CD14-positive monocyte (primary cell): ENCODE measurements at regions not wholly inside any gene's neighbourhood (a gene's known extent, or its start where the extent isn't known, plus 50 kb on each side); places are given as distances from the start of the nearest gene placed in this dataset.

Experiments
- DNase-seq, 3 donors: peaks; one replicate each; pipeline ENCODE4 v3.0.0-alpha.2; 2011 to 2022
- H2AFZ ChIP-seq: 2 replicates; pipeline ENCODE4 v1.6.0; 2012; ENCODE audit warnings: mild to moderate bottlenecking, low read depth, low read length, inconsistent platforms; ENCODE audit not compliant: insufficient read depth, poor library complexity, severe bottlenecking
- H3K27ac ChIP-seq, 2 donors: 1 replicate in 1 of 2; 2 replicates in 1 of 2; pipeline ENCODE4 v1.5.1; 2012 to 2013; ENCODE audit warnings: low read length in 2 of 2, control low read depth in 1 of 2, inconsistent platforms in 1 of 2, low read depth in 1 of 2, mild to moderate bottlenecking in 1 of 2
- H3K27me3 ChIP-seq, 2 donors: one replicate each; pipeline versions ENCODE4 v1.6.0 to v1.6.1; 2011 to 2013; ENCODE audit warnings: low read length in 2 of 2; ENCODE audit not compliant: control insufficient read depth in 2 of 2, insufficient read depth in 2 of 2
- H3K36me3 ChIP-seq, 2 donors: replicated peaks in 1 of 2; 1 replicate in 1 of 2; 2 replicates in 1 of 2; pipeline versions ENCODE4 v1.5.1 to v1.6.1; 2012 to 2013; ENCODE audit warnings: low read length in 2 of 2, control low read depth in 1 of 2, inconsistent platforms in 1 of 2, mild to moderate bottlenecking in 1 of 2; ENCODE audit not compliant: insufficient read depth in 2 of 2, control insufficient read depth in 1 of 2
- H3K4me1 ChIP-seq, 2 donors: 1 replicate in 1 of 2; 2 replicates in 1 of 2; pipeline versions ENCODE4 v1.5.1 to v1.6.1; 2012 to 2013; ENCODE audit warnings: low read length in 2 of 2, control low read depth in 1 of 2, inconsistent platforms in 1 of 2, mild to moderate bottlenecking in 1 of 2, moderate library complexity in 1 of 2; ENCODE audit not compliant: insufficient read depth in 2 of 2, control insufficient read depth in 1 of 2
- H3K4me2 ChIP-seq: replicated peaks from 2 replicates; pipeline ENCODE3; 2012; ENCODE audit warnings: low read length, moderate library complexity, mild to moderate bottlenecking; ENCODE audit not compliant: poor library complexity, severe bottlenecking; ENCODE audit errors: extremely low read depth
- H3K4me3 ChIP-seq, 3 experiments: fragments of 200-600 bp in 1 of 3; sonication (generic) in 1 of 3; replicated peaks in 1 of 3; 1 replicate in 2 of 3; 2 replicates in 1 of 3; pipeline ENCODE4 v1.5.1; 2011 to 2013; ENCODE audit warnings: low read length in 3 of 3, mild to moderate bottlenecking in 3 of 3, control low read depth in 2 of 3, low read depth in 2 of 3, inconsistent platforms in 1 of 3, moderate library complexity in 1 of 3
- H3K79me2 ChIP-seq: 2 replicates; pipeline ENCODE4 v1.6.0; 2012; ENCODE audit warnings: mild to moderate bottlenecking, control low read depth, inconsistent platforms, low read length, moderate library complexity; ENCODE audit not compliant: insufficient read depth
- H3K9ac ChIP-seq: 2 replicates; pipeline ENCODE4 v1.6.0; 2017; ENCODE audit warnings: low read length, mild to moderate bottlenecking; ENCODE audit not compliant: insufficient read depth, poor library complexity, severe bottlenecking
- H3K9me3 ChIP-seq, 2 donors: replicated peaks in 1 of 2; 1 replicate in 1 of 2; 2 replicates in 1 of 2; pipeline versions ENCODE4 v1.5.1 to v1.6.1; 2012 to 2013; ENCODE audit warnings: low read length in 2 of 2, control low read depth in 1 of 2; ENCODE audit not compliant: control insufficient read depth in 1 of 2, insufficient read depth in 1 of 2
- H4K20me1 ChIP-seq: 2 replicates; pipeline ENCODE4 v1.6.0; 2012; ENCODE audit warnings: mild to moderate bottlenecking, low read length, control low read depth, moderate library complexity; ENCODE audit not compliant: insufficient read depth
- H3K27ac Mint-ChIP-seq, 7 donors: one replicate each; pipeline ENCODE4 v1.8.0; 2020; ENCODE audit warnings: mild to moderate bottlenecking in 7 of 7, mixed read lengths in 7 of 7, moderate library complexity in 6 of 7, inconsistent platforms in 2 of 7
- H3K27me3 Mint-ChIP-seq, 3 donors: one replicate each; pipeline ENCODE4 v1.8.0; 2021 to 2022; ENCODE audit warnings: low read depth in 3 of 3, mild to moderate bottlenecking in 3 of 3, mixed read lengths in 3 of 3, moderate library complexity in 3 of 3, inconsistent platforms in 1 of 3
- H3K36me3 Mint-ChIP-seq, 2 donors: one replicate each; pipeline ENCODE4 v1.8.0; 2020; ENCODE audit warnings: mixed read lengths in 2 of 2, inconsistent platforms in 1 of 2, mild to moderate bottlenecking in 1 of 2
- H3K4me1 Mint-ChIP-seq: one replicate; pipeline ENCODE4 v1.8.0; 2020; ENCODE audit warnings: mild to moderate bottlenecking, mixed read lengths
- H3K4me3 Mint-ChIP-seq, 2 donors: one replicate each; pipeline ENCODE4 v1.8.0; 2020; ENCODE audit warnings: mild to moderate bottlenecking in 2 of 2, mixed read lengths in 2 of 2, moderate library complexity in 1 of 2
- H3K9me3 Mint-ChIP-seq, 7 donors: one replicate each; pipeline ENCODE4 v1.8.0; 2020 to 2022; ENCODE audit warnings: mixed read lengths in 7 of 7, mild to moderate bottlenecking in 6 of 7, moderate library complexity in 6 of 7, inconsistent platforms in 2 of 7
- whole genome bisulfite sequencing: methylation state at CpG from one replicate; pipeline ENCODE4 v1.1.5; 2013; ENCODE audit warnings: missing lambda C conversion rate; ENCODE audit not compliant: insufficient coverage; 5-methylcytosine and 5-hydroxymethylcytosine counted together
- intact Hi-C, 2 donors: fragments of 100-400 bp; cut with micrococcal nuclease; formaldehyde crosslinking; loops; one replicate each; pipeline versions ENCODE4 v1.15.0 to v1.15.1; 2023
- TF ChIP-seq, protein P1 (sequence below): fragments of 200-600 bp; IDR thresholded peaks from one replicate; pipeline ENCODE4 v1.8.0; 2022; ENCODE audit warnings: antibody characterized with exemption, mild to moderate bottlenecking

GRCh38 chr5:82362636-82363035 is 84.5 kb upstream of the RPS23 start:
- no peaks in the 10 kb centered on the region for H3K79me2 ChIP-seq
- no peak overlapping the region for H3K9ac ChIP-seq
- H3K4me3 ChIP-seq: no peak overlapping the region
- no peaks in the 10 kb centered on the region for H3K36me3 ChIP-seq
- no peak overlapping the region for H3K27ac ChIP-seq
- no peaks in the 10 kb centered on the region for H3K9me3 ChIP-seq
- Mint-ChIP-seq H3K4me1 (peaks cover 25% of the 10 kb centered on the region), H3K9me3 (peaks cover 0 to 5% (median 0%) of the 10 kb centered on the region in 7 donors), H3K36me3 (no peaks in the 10 kb centered on the region), H3K27ac (no peak overlapping the region), H3K4me3 (no peak overlapping the region), H3K27me3 (peaks cover 1 to 4% (median 4%) of the 10 kb centered on the region in 3 donors)
- no peaks in the 10 kb centered on the region for H4K20me1 ChIP-seq
- intact Hi-C loops: no loop called here
- H2AFZ ChIP-seq: no peak overlapping the region
- DNase-seq: no peak
- 22% methylated on average over 5 of the region's 6 CpGs for WGBS
- no peak overlapping the region for H3K4me2 ChIP-seq
- H3K27me3 ChIP-seq: no peaks in the 10 kb centered on the region
- TF ChIP-seq, protein P1, sequence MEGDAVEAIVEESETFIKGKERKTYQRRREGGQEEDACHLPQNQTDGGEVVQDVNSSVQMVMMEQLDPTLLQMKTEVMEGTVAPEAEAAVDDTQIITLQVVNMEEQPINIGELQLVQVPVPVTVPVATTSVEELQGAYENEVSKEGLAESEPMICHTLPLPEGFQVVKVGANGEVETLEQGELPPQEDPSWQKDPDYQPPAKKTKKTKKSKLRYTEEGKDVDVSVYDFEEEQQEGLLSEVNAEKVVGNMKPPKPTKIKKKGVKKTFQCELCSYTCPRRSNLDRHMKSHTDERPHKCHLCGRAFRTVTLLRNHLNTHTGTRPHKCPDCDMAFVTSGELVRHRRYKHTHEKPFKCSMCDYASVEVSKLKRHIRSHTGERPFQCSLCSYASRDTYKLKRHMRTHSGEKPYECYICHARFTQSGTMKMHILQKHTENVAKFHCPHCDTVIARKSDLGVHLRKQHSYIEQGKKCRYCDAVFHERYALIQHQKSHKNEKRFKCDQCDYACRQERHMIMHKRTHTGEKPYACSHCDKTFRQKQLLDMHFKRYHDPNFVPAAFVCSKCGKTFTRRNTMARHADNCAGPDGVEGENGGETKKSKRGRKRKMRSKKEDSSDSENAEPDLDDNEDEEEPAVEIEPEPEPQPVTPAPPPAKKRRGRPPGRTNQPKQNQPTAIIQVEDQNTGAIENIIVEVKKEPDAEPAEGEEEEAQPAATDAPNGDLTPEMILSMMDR: no peak
- peaks cover 9 to 13% of the 10 kb centered on the region in 2 donors for H3K4me1 ChIP-seq

DNA sequence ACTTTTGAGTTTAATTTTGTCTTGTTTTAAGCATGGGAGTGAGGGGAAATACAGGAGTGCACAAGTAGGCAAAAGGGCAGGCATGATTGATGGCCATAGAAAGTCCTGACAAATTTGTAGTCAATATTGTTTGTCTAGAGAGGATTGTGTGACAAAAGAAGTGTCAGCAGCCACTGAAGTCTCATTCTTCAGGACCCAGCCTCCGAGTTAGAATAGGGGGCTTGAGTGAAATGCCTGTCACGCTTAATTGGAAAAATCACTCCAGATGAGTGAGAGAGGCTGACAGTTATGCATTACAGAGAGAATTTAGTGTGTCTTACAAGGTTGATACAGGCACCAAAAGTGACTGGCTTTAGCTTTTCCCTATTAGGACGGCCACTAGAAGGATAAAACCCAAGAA is 81.9 kb upstream of the RPS23 start:
- Mint-ChIP-seq H3K27me3 (peaks cover 0 to 4% (median 4%) of the 10 kb centered on the region in 3 donors), H3K9me3 (no peaks in the 10 kb centered on the region), H3K4me3 (no peak overlapping the region), H3K4me1 (peaks cover 34% of the 10 kb centered on the region), H3K27ac (no peak overlapping the region), H3K36me3 (no peaks in the 10 kb centered on the region)
- Histone ChIP-seq H3K79me2 (no peaks in the 10 kb centered on the region), H2AFZ (no peak overlapping the region), H3K27me3 (no peaks in the 10 kb centered on the region), H4K20me1 (no peaks in the 10 kb centered on the region), H3K9me3 (no peaks in the 10 kb centered on the region), H3K27ac (no peak overlapping the region), H3K4me1 (peaks cover 18 to 22% of the 10 kb centered on the region in 2 donors), H3K4me3 (no peak overlapping the region), H3K9ac (no peak overlapping the region), H3K4me2 (no peak overlapping the region), H3K36me3 (no peaks in the 10 kb centered on the region)
- TF ChIP-seq, protein P1: no peak
- intact Hi-C loops: no loop called here
- no peak for DNase-seq
- 100% methylated on average over 2 of the region's 3 CpGs for WGBS
